Omental fat pad (tissue), 3 donors: ENCODE measurements at regions not wholly inside any gene's neighbourhood (a gene's known extent, or its start where the extent isn't known, plus 50 kb on each side); places are given as distances from the start of the nearest gene placed in this dataset.

Experiments used
- ATAC-seq: fragments of 150-250 bp; one replicate; pipeline ENCODE4 v1.9.1; 2016; ENCODE audit warnings: mild to moderate bottlenecking, moderate library complexity; ENCODE audit not compliant: low FRiP score
- DNase-seq: peaks from one replicate; pipeline ENCODE4 v3.0.0-alpha.2; 2019; ENCODE audit warnings: low spot score
- TF ChIP-seq, protein P1 (sequence below), 3 donors: fragments of 450-650 bp; IDR thresholded peaks; one replicate each; pipeline ENCODE4 v1.5.1; 2016 to 2017; ENCODE audit warnings: antibody characterized with exemption in 3 of 3, mild to moderate bottlenecking in 3 of 3, moderate library complexity in 2 of 3

DNA sequence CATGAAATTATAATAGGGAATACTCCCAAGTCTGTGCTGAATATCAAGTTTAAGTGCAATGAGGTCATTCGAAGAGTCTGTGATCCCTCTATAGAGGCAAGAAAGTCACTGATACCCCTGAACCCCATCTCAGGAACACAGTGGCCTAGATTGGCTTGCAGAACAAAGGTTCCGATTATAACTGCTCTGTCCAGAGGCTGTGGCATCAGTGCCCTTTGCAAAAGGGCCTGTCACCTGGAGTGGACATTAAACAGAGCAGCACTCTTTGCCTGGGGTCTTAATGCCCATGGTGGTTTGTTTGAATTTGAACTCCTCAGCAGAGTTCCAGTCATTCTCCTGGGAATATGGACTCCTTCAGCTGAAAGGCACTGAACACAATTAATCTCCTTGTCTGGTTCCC lies 93.9 kb upstream of the SLCO3A1 start:
- ATAC-seq (no peak), DNase-seq (no peak)
- TF ChIP-seq, protein P1, sequence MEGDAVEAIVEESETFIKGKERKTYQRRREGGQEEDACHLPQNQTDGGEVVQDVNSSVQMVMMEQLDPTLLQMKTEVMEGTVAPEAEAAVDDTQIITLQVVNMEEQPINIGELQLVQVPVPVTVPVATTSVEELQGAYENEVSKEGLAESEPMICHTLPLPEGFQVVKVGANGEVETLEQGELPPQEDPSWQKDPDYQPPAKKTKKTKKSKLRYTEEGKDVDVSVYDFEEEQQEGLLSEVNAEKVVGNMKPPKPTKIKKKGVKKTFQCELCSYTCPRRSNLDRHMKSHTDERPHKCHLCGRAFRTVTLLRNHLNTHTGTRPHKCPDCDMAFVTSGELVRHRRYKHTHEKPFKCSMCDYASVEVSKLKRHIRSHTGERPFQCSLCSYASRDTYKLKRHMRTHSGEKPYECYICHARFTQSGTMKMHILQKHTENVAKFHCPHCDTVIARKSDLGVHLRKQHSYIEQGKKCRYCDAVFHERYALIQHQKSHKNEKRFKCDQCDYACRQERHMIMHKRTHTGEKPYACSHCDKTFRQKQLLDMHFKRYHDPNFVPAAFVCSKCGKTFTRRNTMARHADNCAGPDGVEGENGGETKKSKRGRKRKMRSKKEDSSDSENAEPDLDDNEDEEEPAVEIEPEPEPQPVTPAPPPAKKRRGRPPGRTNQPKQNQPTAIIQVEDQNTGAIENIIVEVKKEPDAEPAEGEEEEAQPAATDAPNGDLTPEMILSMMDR (IDR thresholded peaks at IDR 0.05): no peak

DNA sequence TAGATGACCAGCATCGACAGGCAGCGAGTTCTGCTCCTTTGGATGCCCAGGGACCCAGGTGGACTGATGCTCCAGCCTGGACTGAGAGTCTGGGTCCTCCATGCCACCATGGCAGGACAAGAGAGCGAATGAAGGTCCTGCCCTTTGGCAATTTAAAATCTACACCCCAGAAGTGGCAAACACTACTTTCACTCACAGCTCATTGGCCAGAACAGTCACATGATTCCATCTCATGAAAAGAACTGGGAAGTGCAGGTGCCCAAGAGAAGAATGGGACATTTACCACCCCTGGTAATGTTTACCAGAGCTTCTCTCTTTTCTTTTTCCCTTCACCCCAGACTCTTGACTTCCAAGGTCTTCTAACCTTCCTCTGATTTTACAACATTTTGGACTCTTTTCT lies 87.8 kb upstream of the SLCO3A1 start:
- DNase-seq (no peak), ATAC-seq (no peak)
- TF ChIP-seq, protein P1 (IDR thresholded peaks at IDR 0.05): no peak

DNA sequence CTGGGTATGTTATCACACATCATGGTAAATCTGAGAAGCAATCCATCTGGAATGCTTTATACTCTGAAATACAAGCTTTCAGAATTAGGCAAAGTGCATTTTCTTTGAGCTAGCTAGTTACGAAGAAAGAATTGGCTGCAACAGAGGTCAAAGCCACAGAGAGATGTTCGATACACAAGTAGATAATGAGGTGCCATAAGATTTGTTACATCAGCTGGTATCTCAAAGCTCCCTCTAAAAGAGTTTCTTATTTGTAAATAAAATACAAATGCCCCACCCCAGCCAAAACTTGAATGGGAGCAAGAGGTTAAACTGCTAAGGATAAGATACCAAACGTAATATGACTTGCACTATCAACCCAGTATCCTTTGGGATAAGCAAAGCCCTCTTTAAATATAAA lies 84.0 kb upstream of the SLCO3A1 start:
- no peak for DNase-seq
- no peak for ATAC-seq
- TF ChIP-seq, protein P1 (IDR thresholded peaks at IDR 0.05): no peak

DNA sequence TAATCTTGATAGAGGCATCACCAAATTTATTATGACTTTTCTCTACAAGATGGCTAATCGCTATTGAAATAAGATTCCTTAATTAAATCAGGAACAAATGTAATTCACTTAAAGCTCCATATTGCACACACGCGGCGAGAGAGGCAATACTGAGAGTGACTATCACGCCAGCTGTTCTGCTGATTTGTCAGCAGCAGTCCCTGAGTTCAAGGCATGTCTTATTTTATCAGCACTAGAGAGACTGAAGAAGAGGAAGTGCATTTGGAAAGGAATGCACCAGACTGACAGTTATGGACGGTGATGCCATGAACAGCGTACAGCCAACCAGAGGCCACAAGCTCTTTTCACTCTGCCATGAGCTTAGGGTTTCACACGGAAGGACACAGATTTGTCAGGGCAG lies 83.6 kb upstream of the SLCO3A1 start:
- DNase-seq (no peak), ATAC-seq (no peak)
- TF ChIP-seq, protein P1 (IDR thresholded peaks at IDR 0.05): no peak

DNA sequence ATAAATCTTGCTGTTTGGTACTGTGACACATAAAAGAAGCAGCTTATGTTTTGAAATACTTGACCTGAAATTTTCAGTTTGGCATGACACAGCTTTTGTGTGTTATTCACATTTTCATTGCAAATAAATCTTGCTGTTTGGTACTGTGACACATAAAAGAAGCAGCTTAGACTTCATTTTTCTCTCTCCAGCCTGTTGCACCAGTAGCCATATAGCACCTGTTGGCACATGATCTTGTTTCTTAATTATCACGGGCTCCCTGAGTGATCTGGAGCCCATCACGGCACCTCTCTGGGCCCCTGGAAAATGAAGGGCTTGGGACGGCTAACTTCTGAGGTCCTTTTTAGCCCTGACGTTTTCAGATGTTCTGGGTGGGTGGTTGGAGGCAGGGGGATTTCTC lies 77.4 kb upstream of the SLCO3A1 start:
- peak; percentile 74 for ATAC-seq
- no peak for DNase-seq
- TF ChIP-seq, protein P1 (IDR thresholded peaks at IDR 0.05): no peak

DNA sequence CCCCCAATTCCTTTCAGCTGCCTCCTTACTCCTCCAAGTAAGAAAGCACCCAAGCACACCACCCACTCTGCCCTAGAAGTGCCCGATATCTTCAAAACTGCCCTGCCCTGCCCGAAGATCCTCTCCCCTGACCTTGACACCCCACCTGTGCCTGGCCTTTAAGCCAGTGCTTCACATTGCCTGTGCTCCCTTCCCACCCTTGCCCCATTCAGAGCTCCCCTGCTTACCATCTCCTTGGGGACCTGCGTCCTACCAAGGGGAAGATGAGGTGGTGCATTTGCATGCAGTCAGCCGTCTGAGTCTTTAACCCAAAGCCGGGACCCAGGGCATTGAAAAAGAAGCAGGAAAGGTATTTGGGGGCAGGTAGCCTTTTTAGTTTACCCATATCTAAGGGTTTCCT lies 73.5 kb upstream of the SLCO3A1 start:
- ATAC-seq (no peak), DNase-seq (no peak)
- TF ChIP-seq, protein P1 (IDR thresholded peaks at IDR 0.05): no peak

DNA sequence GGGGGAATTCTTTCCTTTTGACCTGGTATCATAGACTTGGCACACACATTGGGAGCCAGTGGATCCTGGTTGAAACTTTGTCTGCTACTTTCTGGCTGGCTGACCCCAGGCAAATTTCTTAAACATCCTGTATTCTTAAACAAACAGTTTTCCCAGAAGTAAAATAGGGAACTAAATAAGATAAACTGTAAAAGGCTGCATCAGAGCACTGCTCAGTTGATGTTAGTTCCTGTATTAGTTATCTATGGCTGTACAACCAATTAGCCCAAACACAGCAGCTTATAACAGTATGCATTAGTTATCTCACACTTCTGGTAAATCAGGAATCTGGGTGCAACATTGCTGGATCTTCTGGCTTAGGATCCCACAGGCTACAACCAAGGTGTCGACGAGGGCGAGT lies 73.1 kb upstream of the SLCO3A1 start:
- no peak for DNase-seq
- ATAC-seq: no peak

More for the DNA sequence above, 73.1 kb upstream of the SLCO3A1 start:
- TF ChIP-seq, protein P1 (IDR thresholded peaks at IDR 0.05): no peak
